ENCODE measurements at regions not wholly inside any gene's neighbourhood (a gene's known extent, or its start where the extent isn't known, plus 50 kb on each side); places are given as distances from the start of the nearest gene placed in this dataset.

DNA sequence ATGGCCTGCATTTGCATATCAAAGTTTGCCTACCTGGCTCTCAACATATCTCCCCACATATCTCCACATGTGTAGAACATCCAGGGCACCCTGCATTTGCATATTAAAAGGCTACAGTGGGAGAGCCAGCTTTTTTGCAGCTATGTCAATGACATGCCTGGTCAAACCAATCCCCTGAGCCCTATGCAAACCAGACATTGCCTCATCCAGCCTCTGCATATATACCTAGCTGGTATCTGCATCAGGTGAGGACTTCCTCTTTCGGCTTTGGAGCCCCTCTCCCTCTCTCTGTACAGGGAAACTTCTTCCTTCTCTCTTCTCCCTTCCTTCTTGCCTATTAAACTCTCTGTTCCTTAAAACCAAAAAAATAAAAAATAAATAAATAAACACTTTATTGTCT lies 142.7 kb upstream of the STEAP4 start:
- WGBS, 2 donors = 29 to 47% methylated on average over 1 of the region's 1 CpG
- no peaks in the 10 kb centered on the region for H3K27me3 ChIP-seq
- no peak for DNase-seq
- H3K4me1 ChIP-seq = no peaks in the 10 kb centered on the region
- H3K4me3 ChIP-seq = no peak overlapping the region
- H3K36me3 ChIP-seq = no peaks in the 10 kb centered on the region
- intact Hi-C loops (cut with DNase I) = no loop called here
- TF ChIP-seq, protein P1, sequence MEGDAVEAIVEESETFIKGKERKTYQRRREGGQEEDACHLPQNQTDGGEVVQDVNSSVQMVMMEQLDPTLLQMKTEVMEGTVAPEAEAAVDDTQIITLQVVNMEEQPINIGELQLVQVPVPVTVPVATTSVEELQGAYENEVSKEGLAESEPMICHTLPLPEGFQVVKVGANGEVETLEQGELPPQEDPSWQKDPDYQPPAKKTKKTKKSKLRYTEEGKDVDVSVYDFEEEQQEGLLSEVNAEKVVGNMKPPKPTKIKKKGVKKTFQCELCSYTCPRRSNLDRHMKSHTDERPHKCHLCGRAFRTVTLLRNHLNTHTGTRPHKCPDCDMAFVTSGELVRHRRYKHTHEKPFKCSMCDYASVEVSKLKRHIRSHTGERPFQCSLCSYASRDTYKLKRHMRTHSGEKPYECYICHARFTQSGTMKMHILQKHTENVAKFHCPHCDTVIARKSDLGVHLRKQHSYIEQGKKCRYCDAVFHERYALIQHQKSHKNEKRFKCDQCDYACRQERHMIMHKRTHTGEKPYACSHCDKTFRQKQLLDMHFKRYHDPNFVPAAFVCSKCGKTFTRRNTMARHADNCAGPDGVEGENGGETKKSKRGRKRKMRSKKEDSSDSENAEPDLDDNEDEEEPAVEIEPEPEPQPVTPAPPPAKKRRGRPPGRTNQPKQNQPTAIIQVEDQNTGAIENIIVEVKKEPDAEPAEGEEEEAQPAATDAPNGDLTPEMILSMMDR (IDR thresholded peaks at IDR 0.05) = no peak
- no peak for TF ChIP-seq POLR2A (IDR thresholded peaks at IDR 0.05)
- H3K9me3 ChIP-seq = no peaks in the 10 kb centered on the region
- H3K27ac ChIP-seq = no peak overlapping the region

DNA sequence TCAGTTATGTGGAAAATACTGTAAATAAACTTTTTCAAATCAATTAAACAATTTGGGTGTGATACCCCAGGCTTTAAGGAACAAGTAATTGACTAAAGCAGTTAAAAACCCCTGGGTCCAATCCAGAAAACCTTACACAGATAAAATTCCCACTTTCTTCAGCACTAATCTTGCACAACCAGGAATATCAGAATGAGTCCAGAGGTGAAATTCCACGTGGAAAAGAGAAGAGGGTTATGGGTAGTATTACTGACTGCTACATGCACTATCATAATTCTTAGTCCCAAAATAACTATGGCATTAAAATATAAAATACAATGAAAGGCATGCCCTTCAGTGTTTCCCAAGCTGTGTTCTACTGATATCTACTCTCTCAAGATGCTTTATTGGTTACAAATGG lies 135.7 kb upstream of the STEAP4 start:
- no peak for TF ChIP-seq POLR2A (IDR thresholded peaks at IDR 0.05)
- TF ChIP-seq, protein P1 (IDR thresholded peaks at IDR 0.05) = no peak
- intact Hi-C loops (cut with DNase I) = no loop called here
- no peak overlapping the region for H3K4me3 ChIP-seq
- no peaks in the 10 kb centered on the region for H3K36me3 ChIP-seq
- H3K27me3 ChIP-seq = no peaks in the 10 kb centered on the region
- DNase-seq = no peak
- 36 to 57% methylated on average over 1 of the region's 1 CpG for WGBS, 2 donors
- no peaks in the 10 kb centered on the region for H3K4me1 ChIP-seq
- no peaks in the 10 kb centered on the region for H3K9me3 ChIP-seq
- no peak overlapping the region for H3K27ac ChIP-seq

DNA sequence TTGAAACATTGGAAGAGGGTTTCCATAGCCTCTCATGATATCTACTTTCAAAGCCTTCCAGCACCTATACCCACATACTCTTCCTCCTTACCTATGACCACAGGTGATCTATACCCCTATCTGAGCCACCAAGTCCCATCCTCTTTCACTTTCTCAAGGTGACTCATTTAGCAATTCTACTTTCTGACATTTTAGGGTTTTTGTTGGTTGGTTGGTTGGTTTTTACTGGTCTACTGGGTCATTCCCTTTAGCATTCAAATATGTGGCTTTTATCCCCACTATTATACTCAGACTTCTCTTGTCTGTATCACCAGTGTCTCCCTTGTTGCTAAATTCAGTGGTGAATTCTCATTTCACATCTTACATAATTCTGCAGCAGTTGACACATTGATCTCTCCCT lies 130.4 kb upstream of the STEAP4 start:
- Histone ChIP-seq H3K36me3 (no peaks in the 10 kb centered on the region), H3K27ac (no peak overlapping the region), H3K4me3 (no peak overlapping the region), H3K4me1 (no peaks in the 10 kb centered on the region), H3K27me3 (no peaks in the 10 kb centered on the region), H3K9me3 (no peaks in the 10 kb centered on the region)
- no peak for DNase-seq
- intact Hi-C loops (cut with DNase I) = no loop called here
- no peak for TF ChIP-seq POLR2A (IDR thresholded peaks at IDR 0.05)
- TF ChIP-seq, protein P1 (IDR thresholded peaks at IDR 0.05) = no peak

DNA sequence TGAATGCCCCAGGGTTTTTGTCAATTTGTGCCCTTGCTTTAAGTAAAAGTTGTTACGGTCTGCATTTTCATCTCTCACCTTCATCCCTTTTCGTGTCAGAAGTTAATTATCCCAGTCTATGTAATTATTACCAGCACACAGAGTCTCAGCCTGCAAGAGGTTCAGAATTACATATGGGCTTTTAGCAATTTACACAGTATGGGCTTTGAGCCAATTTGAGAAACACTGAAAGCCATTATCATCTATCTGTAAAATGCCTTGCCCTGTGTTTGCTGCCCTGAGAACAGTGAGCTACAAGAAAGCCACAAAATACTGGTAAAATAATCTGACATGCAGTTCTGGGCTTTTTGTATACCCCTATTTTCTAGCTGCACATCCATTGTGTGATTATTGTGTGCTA lies 125.6 kb upstream of the STEAP4 start:
- Histone ChIP-seq H3K36me3 (no peaks in the 10 kb centered on the region), H3K4me3 (no peak overlapping the region), H3K4me1 (no peaks in the 10 kb centered on the region), H3K9me3 (no peaks in the 10 kb centered on the region), H3K27me3 (no peaks in the 10 kb centered on the region), H3K27ac (no peak overlapping the region)
- 48 to 78% methylated on average over 2 of the region's 2 CpGs for WGBS, 2 donors
- DNase-seq = no peak
- intact Hi-C loops (cut with DNase I) = no loop called here
- TF ChIP-seq, protein P1 (IDR thresholded peaks at IDR 0.05) = no peak
- TF ChIP-seq POLR2A (IDR thresholded peaks at IDR 0.05) = no peak

DNA sequence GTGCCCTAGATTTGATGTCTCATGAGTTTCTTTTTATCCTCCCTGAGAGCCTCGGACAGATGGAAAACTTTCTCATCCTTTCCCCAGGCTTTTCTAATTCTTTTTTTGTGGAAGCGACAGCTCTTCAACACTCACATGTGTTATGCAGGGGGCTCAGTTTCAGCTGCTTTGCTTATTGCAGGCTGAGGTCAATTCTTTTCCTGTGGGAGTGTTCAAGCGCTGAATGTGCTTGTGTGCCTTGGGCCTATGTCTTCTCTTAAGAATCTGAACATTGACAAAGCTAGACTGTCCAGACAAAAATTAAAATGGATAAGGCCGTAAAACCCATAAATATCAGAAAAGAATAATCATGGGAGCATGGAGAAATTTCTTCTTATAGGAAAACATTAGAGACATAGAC lies 125.2 kb upstream of the STEAP4 start:
- DNase-seq = no peak
- TF ChIP-seq, protein P1 (IDR thresholded peaks at IDR 0.05) = no peak
- TF ChIP-seq POLR2A (IDR thresholded peaks at IDR 0.05) = no peak
- H3K9me3 ChIP-seq = no peaks in the 10 kb centered on the region
- WGBS, 2 donors = 64 to 67% methylated on average over 4 of the region's 4 CpGs
- no peaks in the 10 kb centered on the region for H3K4me1 ChIP-seq
- intact Hi-C loops (cut with DNase I) = no loop called here
- H3K27ac ChIP-seq = no peak overlapping the region
- no peak overlapping the region for H3K4me3 ChIP-seq
- H3K27me3 ChIP-seq = no peaks in the 10 kb centered on the region
- no peaks in the 10 kb centered on the region for H3K36me3 ChIP-seq

Measured in esophagus squamous epithelium (tissue), 5 donors.